ENCODE measurements at regions not wholly inside any gene's neighbourhood (a gene's known extent, or its start where the extent isn't known, plus 50 kb on each side); places are given as distances from the start of the nearest gene placed in this dataset.
A peak's percentile ranks its signal among the peaks of the same experiment; 100 is the strongest.
"Not testable (repeated sequence)": the region's sequence is repeated elsewhere in the genome, so short reads cannot be mapped to it uniquely, and the experiment has no call there.

- no TSS peak for BruUV-seq (replicated peaks)
- intact Hi-C loops (cut with micrococcal nuclease) (no loop called here), in situ Hi-C loops (cut with MboI; ENCODE audit: low sequenced_read_pairs) (no loop called here)
Measured at GRCh38 chr2:113337809-113338208, 59.1 kb upstream of the PAX8 start.

GRCh38 chr2:113336040-113336439, 57.3 kb upstream of the PAX8 start:
- in situ Hi-C loops (cut with MboI; ENCODE audit: low sequenced_read_pairs); H2BK20ac ChIP-seq (ENCODE audit: low read depth, low read length); H2AFZ ChIP-seq (replicated peaks; ENCODE audit: low read length, poor library complexity); dilution Hi-C loops (cut with HindIII; ENCODE audit: low sequenced_read_pairs, unreplicated experiment); H4K91ac ChIP-seq (ENCODE audit: insufficient read depth, low read depth, low read length); H3K9ac ChIP-seq (ENCODE audit: low read depth, low read length); H2BK15ac ChIP-seq (ENCODE audit: low read depth, low read length); H4K20me1 ChIP-seq (ENCODE audit: insufficient read depth, low read length); H3K18ac ChIP-seq (ENCODE audit: low read depth, low read length); H3K4ac ChIP-seq (ENCODE audit: low read depth, low read length); H4K5ac ChIP-seq (ENCODE audit: low read depth, low read length); H2AK5ac ChIP-seq (ENCODE audit: low read depth, low read length); H2BK5ac ChIP-seq (ENCODE audit: low read depth, low read length, poor library complexity, severe bottlenecking); H3K14ac ChIP-seq (replicated peaks; ENCODE audit: low read depth, low read length); H3K23ac ChIP-seq (ENCODE audit: low read depth, low read length); intact Hi-C loops (cut with micrococcal nuclease); H3K27ac ChIP-seq (ENCODE audit: insufficient read depth, low read length); H2BK120ac ChIP-seq (ENCODE audit: low read depth, low read length); H3K9me3 ChIP-seq (ENCODE audit: control insufficient read depth, insufficient read depth, low read length); CTCF ChIA-PET; BruUV-seq (replicated peaks); H2AK9ac ChIP-seq (replicated peaks; ENCODE audit: low read depth, low read length, poor library complexity); H3K56ac ChIP-seq (ENCODE audit: extremely low read depth, insufficient read depth, low read length); H3K4me2 ChIP-seq (ENCODE audit: low read depth, low read length); H3K79me1 ChIP-seq (ENCODE audit: low read depth in 1 of 2, low read length in 2 of 2); POLR2A ChIA-PET (ENCODE audit: unreplicated experiment); H4K8ac ChIP-seq (ENCODE audit: low read depth in 2 of 2, low read length in 2 of 2); H3K9me1 ChIP-seq (ENCODE audit: insufficient read depth, low read length); H3K4me1 ChIP-seq (ENCODE audit: control insufficient read depth, insufficient read depth, low read length); H3K4me3 ChIP-seq (ENCODE audit: insufficient read depth, low read depth, low read length); H3K36me3 ChIP-seq (ENCODE audit: control insufficient read depth, insufficient read depth, low read length): not testable (repeated sequence)
- DNase-seq: peak; percentile 54
- ATAC-seq (ENCODE audit: low read depth): peak; percentile 56; the same call in 1 of the 2 replicates
- peaks cover 26% of the 10 kb centered on the region for H3K27me3 ChIP-seq (ENCODE audit: control insufficient read depth, insufficient read depth, low read length)
- no CpG with 5 or more reads among the region's 3 CpGs for WGBS, 2 experiments (ENCODE audit: extremely low coverage in 2 of 2, insufficient read length in 1 of 2)

More at GRCh38 chr2:113337809-113338208, 59.1 kb upstream of the PAX8 start:
- H3K4me3 ChIP-seq (ENCODE audit: insufficient read depth, low read depth, low read length): no peak overlapping the region
- H2AK5ac ChIP-seq (ENCODE audit: low read depth, low read length): no peak overlapping the region
- H3K4ac ChIP-seq (ENCODE audit: low read depth, low read length): no peak overlapping the region
- no peaks in the 10 kb centered on the region for H3K9me1 ChIP-seq (ENCODE audit: insufficient read depth, low read length)
- H3K56ac ChIP-seq (ENCODE audit: extremely low read depth, insufficient read depth, low read length): no peak overlapping the region
- dilution Hi-C loops (cut with HindIII; ENCODE audit: low sequenced_read_pairs, unreplicated experiment): no loop called here
- H3K9ac ChIP-seq (ENCODE audit: low read depth, low read length): no peak overlapping the region
- WGBS, 2 experiments (ENCODE audit: extremely low coverage in 2 of 2, insufficient read length in 1 of 2): 50% methylated on average over 1 of the region's 5 CpGs; no CpG with 5 or more reads in 1 of the 2 experiments
- no peak overlapping the region for H4K91ac ChIP-seq (ENCODE audit: insufficient read depth, low read depth, low read length)
- H3K36me3 ChIP-seq (ENCODE audit: control insufficient read depth, insufficient read depth, low read length): no peaks in the 10 kb centered on the region
- H3K23ac ChIP-seq (ENCODE audit: low read depth, low read length): no peak overlapping the region
- H3K27ac ChIP-seq (ENCODE audit: insufficient read depth, low read length): no peak overlapping the region
- no peak overlapping the region for H3K4me2 ChIP-seq (ENCODE audit: low read depth, low read length)
- H2BK15ac ChIP-seq (ENCODE audit: low read depth, low read length): no peak overlapping the region
- DNase-seq (no peak), ATAC-seq (ENCODE audit: low read depth) (no peak)
- H3K27me3 ChIP-seq (ENCODE audit: control insufficient read depth, insufficient read depth, low read length): peaks cover 32% of the 10 kb centered on the region
- no peak overlapping the region for H2AK9ac ChIP-seq (replicated peaks; ENCODE audit: low read depth, low read length, poor library complexity)
- no peak for TF ChIP-seq RAD21 (IDR thresholded peaks at IDR 0.05; ENCODE audit: low read length)
- no peak for TF ChIP-seq NFE2L2 (IDR thresholded peaks at IDR 0.05; ENCODE audit: low read depth, low read length)
- no peak for TF ChIP-seq USF2 (IDR thresholded peaks at IDR 0.05; ENCODE audit: low read depth, low read length)
- TF ChIP-seq MAZ (IDR thresholded peaks at IDR 0.05; ENCODE audit: borderline replicate concordance, low read depth, low read length): no peak
- no peak for TF ChIP-seq CEBPB (IDR thresholded peaks at IDR 0.05; ENCODE audit: low read depth, low read length)
- TF ChIP-seq RFX5 (IDR thresholded peaks at IDR 0.05; ENCODE audit: low read depth, low read length): no peak
- TF ChIP-seq MAFK (IDR thresholded peaks at IDR 0.05; ENCODE audit: low read depth, low read length): no peak
- no peak for TF ChIP-seq MXI1 (IDR thresholded peaks at IDR 0.05; ENCODE audit: borderline replicate concordance, low read depth, low read length)
- TF ChIP-seq FOS (IDR thresholded peaks at IDR 0.05; ENCODE audit: low read depth, low read length): no peak
- TF ChIP-seq POLR2A (IDR thresholded peaks at IDR 0.05; ENCODE audit: low read depth, low read length): no peak
- no peak overlapping the region for H4K5ac ChIP-seq (ENCODE audit: low read depth, low read length)
- H3K79me1 ChIP-seq (ENCODE audit: low read depth in 1 of 2, low read length in 2 of 2): no peaks in the 10 kb centered on the region
- no peak overlapping the region for H2BK20ac ChIP-seq (ENCODE audit: low read depth, low read length)
- H4K20me1 ChIP-seq (ENCODE audit: insufficient read depth, low read length): no peaks in the 10 kb centered on the region
- H3K4me1 ChIP-seq (ENCODE audit: control insufficient read depth, insufficient read depth, low read length): no peaks in the 10 kb centered on the region
- no peak overlapping the region for H2BK5ac ChIP-seq (ENCODE audit: low read depth, low read length, poor library complexity, severe bottlenecking)
- no peak overlapping the region for H4K8ac ChIP-seq (ENCODE audit: low read depth in 2 of 2, low read length in 2 of 2)
- CTCF ChIA-PET: no interaction called here
- no peak overlapping the region for H3K18ac ChIP-seq (ENCODE audit: low read depth, low read length)
- H2BK120ac ChIP-seq (ENCODE audit: low read depth, low read length): no peak overlapping the region
- POLR2A ChIA-PET (ENCODE audit: unreplicated experiment): no interaction called here
- no peaks in the 10 kb centered on the region for H3K9me3 ChIP-seq (ENCODE audit: control insufficient read depth, insufficient read depth, low read length)
- H3K14ac ChIP-seq (replicated peaks; ENCODE audit: low read depth, low read length): no peak overlapping the region
- H2AFZ ChIP-seq (replicated peaks; ENCODE audit: low read length, poor library complexity): no peak overlapping the region
